ENCODE measurements at regions not wholly inside any gene's neighbourhood (a gene's known extent, or its start where the extent isn't known, plus 50 kb on each side); places are given as distances from the start of the nearest gene placed in this dataset.

DNA sequence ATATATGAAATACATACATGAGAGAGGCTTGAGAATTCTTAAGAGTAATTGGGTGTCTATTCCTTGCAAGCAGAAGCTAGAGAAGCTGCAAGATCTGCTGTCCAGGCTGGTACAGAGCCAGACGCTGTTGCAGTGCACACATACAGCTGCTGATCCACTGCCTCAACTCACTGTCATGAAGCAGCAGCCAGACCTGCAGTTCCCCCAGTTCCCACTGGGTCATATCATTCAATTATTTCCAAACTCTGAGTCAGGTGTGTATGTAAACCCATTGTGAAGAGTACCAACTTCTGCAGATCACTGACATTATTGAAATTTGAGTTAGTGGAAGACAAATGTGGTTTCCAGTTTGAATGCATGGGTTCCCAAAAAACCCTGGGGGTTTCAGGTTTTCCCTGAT lies 1212.8 kb upstream of the ADGRL3 start:
- TF ChIP-seq, protein P1, sequence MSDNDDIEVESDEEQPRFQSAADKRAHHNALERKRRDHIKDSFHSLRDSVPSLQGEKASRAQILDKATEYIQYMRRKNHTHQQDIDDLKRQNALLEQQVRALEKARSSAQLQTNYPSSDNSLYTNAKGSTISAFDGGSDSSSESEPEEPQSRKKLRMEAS (IDR thresholded peaks at IDR 0.05) = no peak
- no peak for TF ChIP-seq EP300 (IDR thresholded peaks at IDR 0.05; ENCODE audit: borderline replicate concordance)

Measured in Ishikawa (cell line).